ENCODE measurements at regions not wholly inside any gene's neighbourhood (a gene's known extent, or its start where the extent isn't known, plus 50 kb on each side); places are given as distances from the start of the nearest gene placed in this dataset.

GRCh38 chr15:81480645-81481053 is 106.6 kb upstream of the TMC3 start:
- FAIRE-seq: peak; percentile 84
- Histone ChIP-seq H3K4me3 (no peak overlapping the region), H3K36me3 (ENCODE audit: control insufficient read depth, insufficient read depth, low read length) (no peaks in the 10 kb centered on the region), H3K4me2 (ENCODE audit: insufficient read depth, low read length) (no peak overlapping the region), H4K20me1 (replicated peaks; ENCODE audit: control insufficient read depth, insufficient read depth, low read length) (no peaks in the 10 kb centered on the region), H3K9ac (ENCODE audit: insufficient read depth in 1 of 2, low read depth in 2 of 2, low read length in 2 of 2) (no peak overlapping the region), H3K27me3 (ENCODE audit: control insufficient read depth in 2 of 2, insufficient read depth in 2 of 2, low read length in 2 of 2) (peaks cover 9 to 22% of the 10 kb centered on the region in 2 experiments; a peak in 3 of 5 replicates), H3K27ac (ENCODE audit: extremely low read depth, low read depth, low read length) (no peak overlapping the region), H3K4me1 (replicated peaks in 1 of 2; ENCODE audit: control insufficient read depth in 2 of 2, insufficient read depth in 2 of 2, low read length in 2 of 2) (no peaks in the 10 kb centered on the region), H3K9me3 (replicated peaks; ENCODE audit: control insufficient read depth, insufficient read depth, low read depth, low read length) (no peaks in the 10 kb centered on the region), H2AFZ (ENCODE audit: low read depth, low read length) (no peak overlapping the region), H3K9me1 (ENCODE audit: control insufficient read depth, insufficient read depth, low read length) (no peaks in the 10 kb centered on the region), H3K79me2 (ENCODE audit: control insufficient read depth, insufficient read depth, low read length) (no peaks in the 10 kb centered on the region)
- DNase-seq (ENCODE audit: extremely low read depth in 1 of 4, low spot score in 3 of 4): peak; percentile 27 to 69 (median 40)
- intact Hi-C loops (cut with micrococcal nuclease) (loop anchor here (1.0 to 5.0 kb wide), 5 partner anchors 332 to 718 kb away; no protein-coding TSS in a partner anchor), in situ Hi-C loops (cut with MboI) (loop anchor here (10.0 to 25.0 kb wide), 2 partner anchors 632 to 714 kb away; no protein-coding TSS in a partner anchor)
- peak; percentile 82 for ATAC-seq
- WGBS (ENCODE audit: insufficient coverage, low coverage, missing lambda C conversion rate): 21% methylated on average over 7 of the region's 7 CpGs
- BruUV-seq (replicated peaks): no TSS peak
- CTCF ChIA-PET (ENCODE audit: low intra/inter-chr PET ratio): interaction anchor here (0.6 to 1.7 kb wide), 5 partner anchors 206 to 718 kb away, joined by 3 to 11 read pairs (median 3); no protein-coding TSS in a partner anchor
- POLR2A ChIA-PET: interaction anchor here (0.6 kb wide), 1 partner anchor 325 kb away, joined by 3 read pairs; no protein-coding TSS in a partner anchor
- no peak for TF ChIP-seq MED1 (CRISPR knock-in tag; IDR thresholded peaks at IDR 0.05; ENCODE audit: borderline replicate concordance)
- TF ChIP-seq ELF4 (CRISPR knock-in tag; IDR thresholded peaks at IDR 0.05): no peak
- no peak for TF ChIP-seq GTF2A2 (tag; IDR thresholded peaks at IDR 0.05)
- TF ChIP-seq PBX2 (CRISPR knock-in tag; IDR thresholded peaks at IDR 0.05; ENCODE audit: low read depth): no peak
- TF ChIP-seq PBX2 (tag; conservative IDR thresholded peaks at IDR 0.05; ENCODE audit: low read depth): peak; percentile 50
- peak; percentile 83 for TF ChIP-seq MAFG (tag; conservative IDR thresholded peaks at IDR 0.05)
- no peak for TF ChIP-seq L3MBTL2 (IDR thresholded peaks at IDR 0.05)
- no peak for TF ChIP-seq HNRNPL (IDR thresholded peaks at IDR 0.05; ENCODE audit: low read depth, low read length)
- no peak for TF ChIP-seq SRF (CRISPR knock-in tag; IDR thresholded peaks at IDR 0.05)
- TF ChIP-seq DEAF1 (CRISPR knock-in tag; IDR thresholded peaks at IDR 0.05): peak; percentile 62
- no peak for TF ChIP-seq ZC3H4 (CRISPR knock-in tag; IDR thresholded peaks at IDR 0.05; ENCODE audit: borderline replicate concordance)
- peak; percentile 81 for TF ChIP-seq ARID3A (IDR thresholded peaks at IDR 0.05; ENCODE audit: borderline replicate concordance, low read depth, low read length)
- TF ChIP-seq ZNF316 (IDR thresholded peaks at IDR 0.05): peak; percentile 59
